ENCODE measurements at regions not wholly inside any gene's neighbourhood (a gene's known extent, or its start where the extent isn't known, plus 50 kb on each side); places are given as distances from the start of the nearest gene placed in this dataset.

DNA sequence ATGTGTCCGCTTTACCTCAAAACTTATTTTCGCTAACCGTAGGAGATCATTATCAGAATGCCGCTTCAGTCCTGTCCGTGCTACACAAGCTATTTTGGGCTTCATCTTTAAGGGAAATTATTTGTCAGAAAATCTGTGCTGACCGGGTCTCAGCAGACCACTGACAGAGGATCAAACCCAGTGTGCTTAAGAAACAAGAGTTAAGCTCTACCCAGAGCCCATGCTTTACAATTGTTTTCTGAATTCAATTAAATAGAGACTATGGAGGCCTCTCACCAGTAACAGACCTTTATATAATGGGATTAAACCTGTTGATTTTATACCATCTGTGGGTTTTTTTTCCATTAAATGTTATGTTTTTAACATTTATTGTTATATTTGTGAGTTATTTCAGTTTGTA is 1956.7 kb upstream of the PIK3C3 start:
- Histone ChIP-seq H3K79me2 (replicated peaks; ENCODE audit: insufficient read depth) (no peaks in the 10 kb centered on the region), H3K4me1 (ENCODE audit: insufficient read depth) (no peaks in the 10 kb centered on the region), H4K20me1 (replicated peaks; ENCODE audit: insufficient read depth) (no peaks in the 10 kb centered on the region), H3K27ac (ENCODE audit: low read depth) (no peak overlapping the region), H3F3A (replicated peaks; ENCODE audit: low read depth) (no peaks in the 10 kb centered on the region), H3K4me2 (no peak overlapping the region), H3K36me3 (ENCODE audit: insufficient read depth) (no peaks in the 10 kb centered on the region), H3K4me3 (no peak overlapping the region), H3K27me3 (ENCODE audit: insufficient read depth) (no peaks in the 10 kb centered on the region), H2AFZ (no peak overlapping the region), H3K9me2 (ENCODE audit: insufficient read depth) (no peaks in the 10 kb centered on the region)
- no peak overlapping the region for H3K4me3 Mint-ChIP-seq
- no peaks in the 10 kb centered on the region for H3K36me3 Mint-ChIP-seq (ENCODE audit: low read depth)
- H3K27ac Mint-ChIP-seq = no peak overlapping the region
- no peak for DNase-seq (ENCODE audit: low spot score)
- no peak for ATAC-seq
- TF ChIP-seq CTCF (conservative IDR thresholded peaks at IDR 0.05; ENCODE audit: low read depth in 2 of 2) (no peak), EZH2phosphoT487 (IDR thresholded peaks at IDR 0.05; ENCODE audit: unreplicated experiment) (no peak), POLR2AphosphoS5 (IDR thresholded peaks at IDR 0.05; ENCODE audit: low read depth) (no peak), STAT1 (IDR thresholded peaks at IDR 0.05; ENCODE audit: unreplicated experiment) (no peak), JUNB (IDR thresholded peaks at IDR 0.05; ENCODE audit: unreplicated experiment) (no peak)
- H3K27me3 Mint-ChIP-seq (ENCODE audit: insufficient read depth, low read depth, poor library complexity) = no peaks in the 10 kb centered on the region
- H3K9me3 Mint-ChIP-seq = no peaks in the 10 kb centered on the region; the same call in 2 of the 3 replicates
- peaks cover 2% of the 10 kb centered on the region; the same call in 2 of the 3 replicates for H3K4me1 Mint-ChIP-seq

GRCh38 chr18:39994498-39994897 is 1960.5 kb upstream of the PIK3C3 start:
- no peak for ATAC-seq

More at GRCh38 chr18:39994498-39994897, 1960.5 kb upstream of the PIK3C3 start:
- Histone ChIP-seq H3K79me2 (replicated peaks; ENCODE audit: insufficient read depth) (no peaks in the 10 kb centered on the region), H3K27me3 (ENCODE audit: insufficient read depth) (no peaks in the 10 kb centered on the region), H3F3A (replicated peaks; ENCODE audit: low read depth) (no peaks in the 10 kb centered on the region), H3K36me3 (ENCODE audit: insufficient read depth) (no peaks in the 10 kb centered on the region), H3K4me2 (no peak overlapping the region), H3K9me2 (ENCODE audit: insufficient read depth) (no peaks in the 10 kb centered on the region), H3K4me1 (ENCODE audit: insufficient read depth) (no peaks in the 10 kb centered on the region; the same call in 1 of the 2 replicates), H3K27ac (ENCODE audit: low read depth) (no peak overlapping the region), H4K20me1 (replicated peaks; ENCODE audit: insufficient read depth) (no peaks in the 10 kb centered on the region), H3K4me3 (no peak overlapping the region), H2AFZ (no peak overlapping the region)
- H3K4me3 Mint-ChIP-seq = no peak overlapping the region
- TF ChIP-seq POLR2AphosphoS5 (IDR thresholded peaks at IDR 0.05; ENCODE audit: low read depth) = no peak
- TF ChIP-seq ZNF462 (CRISPR knock-in tag; IDR thresholded peaks at IDR 0.05) = no peak
- TF ChIP-seq ZNF331 (CRISPR knock-in tag; IDR thresholded peaks at IDR 0.05; ENCODE audit: low read depth) = no peak
- TF ChIP-seq ZNF114 (CRISPR knock-in tag; IDR thresholded peaks at IDR 0.05) = no peak
- no peak for TF ChIP-seq EZH2 (IDR thresholded peaks at IDR 0.05; ENCODE audit: low read depth, unreplicated experiment)
- TF ChIP-seq, protein P1, sequence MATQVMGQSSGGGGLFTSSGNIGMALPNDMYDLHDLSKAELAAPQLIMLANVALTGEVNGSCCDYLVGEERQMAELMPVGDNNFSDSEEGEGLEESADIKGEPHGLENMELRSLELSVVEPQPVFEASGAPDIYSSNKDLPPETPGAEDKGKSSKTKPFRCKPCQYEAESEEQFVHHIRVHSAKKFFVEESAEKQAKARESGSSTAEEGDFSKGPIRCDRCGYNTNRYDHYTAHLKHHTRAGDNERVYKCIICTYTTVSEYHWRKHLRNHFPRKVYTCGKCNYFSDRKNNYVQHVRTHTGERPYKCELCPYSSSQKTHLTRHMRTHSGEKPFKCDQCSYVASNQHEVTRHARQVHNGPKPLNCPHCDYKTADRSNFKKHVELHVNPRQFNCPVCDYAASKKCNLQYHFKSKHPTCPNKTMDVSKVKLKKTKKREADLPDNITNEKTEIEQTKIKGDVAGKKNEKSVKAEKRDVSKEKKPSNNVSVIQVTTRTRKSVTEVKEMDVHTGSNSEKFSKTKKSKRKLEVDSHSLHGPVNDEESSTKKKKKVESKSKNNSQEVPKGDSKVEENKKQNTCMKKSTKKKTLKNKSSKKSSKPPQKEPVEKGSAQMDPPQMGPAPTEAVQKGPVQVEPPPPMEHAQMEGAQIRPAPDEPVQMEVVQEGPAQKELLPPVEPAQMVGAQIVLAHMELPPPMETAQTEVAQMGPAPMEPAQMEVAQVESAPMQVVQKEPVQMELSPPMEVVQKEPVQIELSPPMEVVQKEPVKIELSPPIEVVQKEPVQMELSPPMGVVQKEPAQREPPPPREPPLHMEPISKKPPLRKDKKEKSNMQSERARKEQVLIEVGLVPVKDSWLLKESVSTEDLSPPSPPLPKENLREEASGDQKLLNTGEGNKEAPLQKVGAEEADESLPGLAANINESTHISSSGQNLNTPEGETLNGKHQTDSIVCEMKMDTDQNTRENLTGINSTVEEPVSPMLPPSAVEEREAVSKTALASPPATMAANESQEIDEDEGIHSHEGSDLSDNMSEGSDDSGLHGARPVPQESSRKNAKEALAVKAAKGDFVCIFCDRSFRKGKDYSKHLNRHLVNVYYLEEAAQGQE (IDR thresholded peaks at IDR 0.05; ENCODE audit: unreplicated experiment) = no peak
- TF ChIP-seq CREB1 (CRISPR knock-in tag; IDR thresholded peaks at IDR 0.05; ENCODE audit: low read depth) = no peak
- no peak for DNase-seq (ENCODE audit: low spot score)
- no peak overlapping the region for H3K27ac Mint-ChIP-seq
- H3K9me3 Mint-ChIP-seq = no peaks in the 10 kb centered on the region; the same call in 2 of the 3 replicates
- no peaks in the 10 kb centered on the region for H3K36me3 Mint-ChIP-seq (ENCODE audit: low read depth)
- H3K27me3 Mint-ChIP-seq (ENCODE audit: insufficient read depth, low read depth, poor library complexity) = no peaks in the 10 kb centered on the region
- peaks cover 5% of the 10 kb centered on the region; the same call in 1 of the 3 replicates for H3K4me1 Mint-ChIP-seq

All from GM23338 (cell line).